Neural cell (in vitro differentiated cells): ENCODE measurements at regions not wholly inside any gene's neighbourhood (a gene's known extent, or its start where the extent isn't known, plus 50 kb on each side); places are given as distances from the start of the nearest gene placed in this dataset.

Source experiments
- H2AFZ ChIP-seq: fragments of 200-600, 300-800 bp; sonication (generic), shearing (Covaris generic); 2 replicates; pipeline ENCODE4 v1.6.0; 2014; ENCODE audit warnings: low read depth, mild to moderate bottlenecking, antibody characterized with exemption, low read length, moderate library complexity
- H3F3A ChIP-seq: fragments of 200-600 bp; shearing (Covaris generic); 2 replicates; pipeline ENCODE4 v1.6.1; 2016; ENCODE audit warnings: mild to moderate bottlenecking, moderate library complexity, mixed read lengths, antibody characterized with exemption, low read length; ENCODE audit not compliant: insufficient read depth, poor library complexity, severe bottlenecking
- H3K27ac ChIP-seq: fragments of 200-600, 300-800 bp; sonication (generic), shearing (Covaris generic); 2 replicates; pipeline ENCODE4 v1.5.1; 2014; ENCODE audit warnings: mild to moderate bottlenecking, low read length, moderate library complexity
- H3K27me3 ChIP-seq: fragments of 300-800, 200-600 bp; sonication (generic), shearing (Covaris generic); 2 replicates; pipeline ENCODE4 v1.6.0; 2014; ENCODE audit warnings: mild to moderate bottlenecking, low read depth, low read length, moderate library complexity; ENCODE audit not compliant: insufficient read depth
- H3K36me3 ChIP-seq: fragments of 300-800, 200-600 bp; sonication (generic), shearing (Covaris generic); 2 replicates; pipeline ENCODE4 v1.5.1; 2014; ENCODE audit warnings: mild to moderate bottlenecking, antibody characterized with exemption, low read length, moderate library complexity; ENCODE audit not compliant: insufficient read depth
- H3K4me2 ChIP-seq: fragments of 300-800, 200-600 bp; sonication (generic), shearing (Covaris generic); 2 replicates; pipeline ENCODE4 v1.6.0; 2014; ENCODE audit warnings: mild to moderate bottlenecking, low read length
- H3K4me3 ChIP-seq: fragments of 300-800, 200-600 bp; sonication (generic), shearing (Covaris generic); 2 replicates; pipeline ENCODE4 v1.5.1; 2014; ENCODE audit warnings: mild to moderate bottlenecking, low read length, moderate library complexity
- H3K79me2 ChIP-seq: fragments of 200-600 bp; shearing (Covaris generic); replicated peaks from 2 replicates; pipeline ENCODE4 v1.6.0; 2014; ENCODE audit warnings: mild to moderate bottlenecking, low read length, moderate library complexity; ENCODE audit not compliant: insufficient read depth
- H3K9ac ChIP-seq: fragments of 300-800, 200-600 bp; sonication (generic), shearing (Covaris generic); 2 replicates; pipeline ENCODE4 v1.6.1; 2016; ENCODE audit warnings: mild to moderate bottlenecking, low read length, mixed read lengths
- H3K9me2 ChIP-seq: fragments of 200-600 bp; shearing (Covaris generic); 2 replicates; pipeline ENCODE4 v1.6.1; 2016; ENCODE audit warnings: mild to moderate bottlenecking, low read length, mixed read lengths; ENCODE audit not compliant: insufficient read depth
- H3K9me3 ChIP-seq: fragments of 200-600, 300-800 bp; sonication (generic), shearing (Covaris generic); 2 replicates; pipeline ENCODE4 v1.6.1; 2016; ENCODE audit warnings: mild to moderate bottlenecking, mixed run types, low read length, moderate library complexity, mixed read lengths
- H4K20me1 ChIP-seq: fragments of 200-600 bp; shearing (Covaris generic); 2 replicates; pipeline ENCODE4 v1.6.1; 2016; ENCODE audit warnings: mild to moderate bottlenecking, mixed run types; ENCODE audit not compliant: insufficient read depth
- EP300 ChIP-seq: fragments of 450-650 bp; conservative IDR thresholded peaks from 2 replicates; pipeline ENCODE4 v1.6.1; 2014; ENCODE audit warnings: antibody characterized with exemption, mild to moderate bottlenecking, moderate library complexity; ENCODE audit not compliant: poor library complexity, severe bottlenecking
- EZH2 ChIP-seq: fragments of 200-600, 300-800 bp; shearing (Covaris generic), sonication (generic); IDR thresholded peaks from 2 replicates; pipeline ENCODE4 v1.6.1; 2014; ENCODE audit warnings: antibody characterized with exemption, low read length, borderline replicate concordance, mild to moderate bottlenecking; ENCODE audit not compliant: insufficient read depth, poor library complexity, severe bottlenecking
- MXI1 ChIP-seq: fragments of 450-650 bp; conservative IDR thresholded peaks from 2 replicates; pipeline ENCODE4 v1.6.1; 2014; ENCODE audit warnings: antibody characterized with exemption, mild to moderate bottlenecking; ENCODE audit not compliant: poor library complexity, severe bottlenecking
- POLR2AphosphoS5 ChIP-seq: IDR thresholded peaks from 2 replicates; pipeline ENCODE4 v1.6.1; 2012
- RAD21 ChIP-seq: fragments of 450-650 bp; conservative IDR thresholded peaks from 2 replicates; pipeline ENCODE4 v1.6.1; 2014; ENCODE audit warnings: antibody characterized with exemption, mild to moderate bottlenecking, moderate library complexity
- SMC3 ChIP-seq: fragments of 450-650 bp; conservative IDR thresholded peaks from 2 replicates; pipeline ENCODE4 v1.6.1; 2014; ENCODE audit warnings: antibody characterized with exemption, mild to moderate bottlenecking, moderate library complexity; ENCODE audit not compliant: poor library complexity
- TAF1 ChIP-seq: IDR thresholded peaks from 2 replicates; pipeline ENCODE4 v1.6.1; 2012; ENCODE audit warnings: low read depth
- TF ChIP-seq, protein P1 (sequence below): fragments of 450-650 bp; IDR thresholded peaks from 2 replicates; pipeline ENCODE4 v1.5.1; 2014; ENCODE audit warnings: antibody characterized with exemption, mild to moderate bottlenecking, moderate library complexity; ENCODE audit not compliant: poor library complexity, severe bottlenecking
- TF ChIP-seq, protein P2 (sequence below): IDR thresholded peaks from 2 replicates; pipeline ENCODE4 v1.6.1; 2012; ENCODE audit warnings: borderline replicate concordance

DNA sequence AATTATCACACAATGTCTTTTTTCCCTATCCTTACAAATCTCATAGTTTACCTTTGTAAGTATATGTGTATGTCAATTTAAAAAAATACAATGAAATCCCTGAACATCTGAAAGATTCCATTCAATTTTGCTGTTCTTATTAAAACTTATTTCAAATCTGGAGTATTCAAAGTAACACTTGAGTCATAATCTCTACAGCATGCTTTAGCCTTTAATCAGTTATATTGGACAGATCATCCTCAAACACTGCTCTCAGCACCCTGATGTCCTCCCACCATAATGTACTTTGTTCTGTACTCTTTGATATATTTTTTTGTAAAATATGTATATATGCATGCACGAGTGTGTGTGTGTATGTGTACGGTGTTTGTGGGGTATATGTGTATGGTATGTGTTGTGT lies 83.0 kb upstream of the RPS6KA2 start:
- Histone ChIP-seq H3K4me3 (no peak overlapping the region), H3K27ac (no peak overlapping the region), H3K9me3 (no peaks in the 10 kb centered on the region), H3F3A (no peaks in the 10 kb centered on the region), H3K9ac (no peak overlapping the region), H3K36me3 (no peaks in the 10 kb centered on the region), H3K79me2 (no peaks in the 10 kb centered on the region), H4K20me1 (no peaks in the 10 kb centered on the region), H3K27me3 (no peaks in the 10 kb centered on the region), H2AFZ (no peak overlapping the region), H3K4me2 (no peak overlapping the region), H3K9me2 (no peaks in the 10 kb centered on the region)
- TF ChIP-seq EP300, result no peak
- no peak for TF ChIP-seq RAD21

DNA sequence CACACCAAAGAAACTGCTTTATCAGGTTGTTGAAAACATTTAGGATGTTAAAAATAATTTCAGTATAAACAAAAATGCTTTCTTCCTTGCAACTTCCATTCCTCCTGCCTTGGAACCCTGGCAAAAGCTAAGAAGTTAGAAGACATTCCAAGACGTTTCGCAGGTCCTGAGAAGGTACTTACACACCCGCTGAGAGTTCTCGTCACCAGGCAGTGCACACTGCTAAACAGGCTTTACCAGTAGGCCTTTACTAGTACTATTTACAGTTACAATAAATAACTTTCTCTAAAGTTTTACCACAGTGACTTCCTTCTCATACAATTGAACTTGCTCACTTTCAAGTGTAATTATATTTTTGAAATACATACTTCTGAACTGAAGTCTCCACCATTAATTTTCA lies 81.4 kb upstream of the RPS6KA2 start:
- Histone ChIP-seq H3K9ac (no peak overlapping the region), H2AFZ (no peak overlapping the region), H3K9me2 (no peaks in the 10 kb centered on the region), H3K9me3 (no peaks in the 10 kb centered on the region), H3K79me2 (no peaks in the 10 kb centered on the region), H3K4me3 (no peak overlapping the region), H3K27me3 (no peaks in the 10 kb centered on the region), H3K36me3 (no peaks in the 10 kb centered on the region), H3K4me2 (no peak overlapping the region), H4K20me1 (no peaks in the 10 kb centered on the region), H3F3A (no peaks in the 10 kb centered on the region), H3K27ac (no peak overlapping the region)
- TF ChIP-seq EZH2 (no peak), MXI1 (no peak), EP300 (no peak), SMC3 (no peak), RAD21 (no peak)

DNA sequence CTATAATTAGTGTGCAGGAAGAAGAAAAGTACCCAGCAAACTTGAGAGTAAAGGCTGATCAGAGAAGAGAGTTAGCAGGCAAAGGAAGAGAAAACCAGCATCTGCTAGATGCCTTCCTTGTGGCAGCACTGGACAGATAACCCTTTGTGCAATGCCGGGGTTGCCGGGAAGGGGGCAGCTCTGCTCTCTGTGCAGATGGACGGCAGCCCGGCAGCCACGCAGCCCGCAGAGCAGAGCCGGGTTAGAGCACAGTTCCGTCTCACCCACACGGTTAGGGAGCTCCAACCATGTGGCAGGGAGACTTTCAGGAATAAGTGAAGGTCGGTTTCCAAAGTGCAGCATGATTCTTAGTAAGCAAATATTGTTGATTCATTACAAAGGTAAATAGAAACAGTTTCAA lies 80.0 kb upstream of the RPS6KA2 start:
- no peaks in the 10 kb centered on the region for H3F3A ChIP-seq
- H4K20me1 ChIP-seq, result no peaks in the 10 kb centered on the region
- TF ChIP-seq TAF1, result no peak
- no peak for TF ChIP-seq SMC3
- TF ChIP-seq, protein P1, sequence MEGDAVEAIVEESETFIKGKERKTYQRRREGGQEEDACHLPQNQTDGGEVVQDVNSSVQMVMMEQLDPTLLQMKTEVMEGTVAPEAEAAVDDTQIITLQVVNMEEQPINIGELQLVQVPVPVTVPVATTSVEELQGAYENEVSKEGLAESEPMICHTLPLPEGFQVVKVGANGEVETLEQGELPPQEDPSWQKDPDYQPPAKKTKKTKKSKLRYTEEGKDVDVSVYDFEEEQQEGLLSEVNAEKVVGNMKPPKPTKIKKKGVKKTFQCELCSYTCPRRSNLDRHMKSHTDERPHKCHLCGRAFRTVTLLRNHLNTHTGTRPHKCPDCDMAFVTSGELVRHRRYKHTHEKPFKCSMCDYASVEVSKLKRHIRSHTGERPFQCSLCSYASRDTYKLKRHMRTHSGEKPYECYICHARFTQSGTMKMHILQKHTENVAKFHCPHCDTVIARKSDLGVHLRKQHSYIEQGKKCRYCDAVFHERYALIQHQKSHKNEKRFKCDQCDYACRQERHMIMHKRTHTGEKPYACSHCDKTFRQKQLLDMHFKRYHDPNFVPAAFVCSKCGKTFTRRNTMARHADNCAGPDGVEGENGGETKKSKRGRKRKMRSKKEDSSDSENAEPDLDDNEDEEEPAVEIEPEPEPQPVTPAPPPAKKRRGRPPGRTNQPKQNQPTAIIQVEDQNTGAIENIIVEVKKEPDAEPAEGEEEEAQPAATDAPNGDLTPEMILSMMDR, result no peak
- no peak for TF ChIP-seq MXI1
- TF ChIP-seq, protein P2, sequence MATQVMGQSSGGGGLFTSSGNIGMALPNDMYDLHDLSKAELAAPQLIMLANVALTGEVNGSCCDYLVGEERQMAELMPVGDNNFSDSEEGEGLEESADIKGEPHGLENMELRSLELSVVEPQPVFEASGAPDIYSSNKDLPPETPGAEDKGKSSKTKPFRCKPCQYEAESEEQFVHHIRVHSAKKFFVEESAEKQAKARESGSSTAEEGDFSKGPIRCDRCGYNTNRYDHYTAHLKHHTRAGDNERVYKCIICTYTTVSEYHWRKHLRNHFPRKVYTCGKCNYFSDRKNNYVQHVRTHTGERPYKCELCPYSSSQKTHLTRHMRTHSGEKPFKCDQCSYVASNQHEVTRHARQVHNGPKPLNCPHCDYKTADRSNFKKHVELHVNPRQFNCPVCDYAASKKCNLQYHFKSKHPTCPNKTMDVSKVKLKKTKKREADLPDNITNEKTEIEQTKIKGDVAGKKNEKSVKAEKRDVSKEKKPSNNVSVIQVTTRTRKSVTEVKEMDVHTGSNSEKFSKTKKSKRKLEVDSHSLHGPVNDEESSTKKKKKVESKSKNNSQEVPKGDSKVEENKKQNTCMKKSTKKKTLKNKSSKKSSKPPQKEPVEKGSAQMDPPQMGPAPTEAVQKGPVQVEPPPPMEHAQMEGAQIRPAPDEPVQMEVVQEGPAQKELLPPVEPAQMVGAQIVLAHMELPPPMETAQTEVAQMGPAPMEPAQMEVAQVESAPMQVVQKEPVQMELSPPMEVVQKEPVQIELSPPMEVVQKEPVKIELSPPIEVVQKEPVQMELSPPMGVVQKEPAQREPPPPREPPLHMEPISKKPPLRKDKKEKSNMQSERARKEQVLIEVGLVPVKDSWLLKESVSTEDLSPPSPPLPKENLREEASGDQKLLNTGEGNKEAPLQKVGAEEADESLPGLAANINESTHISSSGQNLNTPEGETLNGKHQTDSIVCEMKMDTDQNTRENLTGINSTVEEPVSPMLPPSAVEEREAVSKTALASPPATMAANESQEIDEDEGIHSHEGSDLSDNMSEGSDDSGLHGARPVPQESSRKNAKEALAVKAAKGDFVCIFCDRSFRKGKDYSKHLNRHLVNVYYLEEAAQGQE, result no peak
- TF ChIP-seq POLR2AphosphoS5, result no peak
- no peak for TF ChIP-seq EP300
- TF ChIP-seq EZH2, result no peak
- TF ChIP-seq RAD21, result no peak
- H3K79me2 ChIP-seq, result no peaks in the 10 kb centered on the region
- H3K9me2 ChIP-seq, result no peaks in the 10 kb centered on the region
- no peak overlapping the region for H3K9ac ChIP-seq
- no peak overlapping the region for H3K4me3 ChIP-seq
- H2AFZ ChIP-seq, result no peak overlapping the region
- H3K36me3 ChIP-seq, result no peaks in the 10 kb centered on the region
- H3K9me3 ChIP-seq, result no peaks in the 10 kb centered on the region
- H3K4me2 ChIP-seq, result no peak overlapping the region
- no peaks in the 10 kb centered on the region for H3K27me3 ChIP-seq
- no peak overlapping the region for H3K27ac ChIP-seq
